Kidney capillary endothelial cell (primary cell): ENCODE measurements at regions not wholly inside any gene's neighbourhood (a gene's known extent, or its start where the extent isn't known, plus 50 kb on each side); places are given as distances from the start of the nearest gene placed in this dataset.
A peak's percentile ranks its signal among the peaks of the same experiment; 100 is the strongest.
"Not testable (repeated sequence)": the region's sequence is repeated elsewhere in the genome, so short reads cannot be mapped to it uniquely, and the experiment has no call there.

Source experiments
- DNase-seq: peaks from one replicate; pipeline ENCODE4 v3.0.0-alpha.2; 2018; ENCODE audit warnings: low spot score

GRCh38 chr3:152153115-152153514 is 115.6 kb upstream of the MBNL1 start:
- not testable (repeated sequence) for DNase-seq

GRCh38 chr3:152155246-152156020 is 113.3 kb upstream of the MBNL1 start:
- DNase-seq: no peak

- DNase-seq: no peak
These were observed 111.8 kb upstream of the MBNL1 start for GRCh38 chr3:152156880-152157279.

GRCh38 chr3:152157337-152157736 is 111.4 kb upstream of the MBNL1 start:
- DNase-seq: no peak

GRCh38 chr3:152159328-152159727 is 109.4 kb upstream of the MBNL1 start:
- DNase-seq: no peak

GRCh38 chr3:152160350-152161011 is 108.2 kb upstream of the MBNL1 start:
- DNase-seq: no peak

- no peak for DNase-seq
These were observed 96.3 kb upstream of the MBNL1 start for GRCh38 chr3:152172460-152172859.

GRCh38 chr3:152173627-152174026 is 95.1 kb upstream of the MBNL1 start:
- DNase-seq: no peak

GRCh38 chr3:152174876-152175527 is 93.7 kb upstream of the MBNL1 start:
- no peak for DNase-seq

GRCh38 chr3:152175528-152175889 is 93.2 kb upstream of the MBNL1 start:
- DNase-seq: no peak

- DNase-seq: no peak
These were observed 92.5 kb upstream of the MBNL1 start for GRCh38 chr3:152176241-152176640.

- DNase-seq: no peak
These were observed 91.7 kb upstream of the MBNL1 start for GRCh38 chr3:152176998-152177397.

GRCh38 chr3:152177757-152178156 is 91.0 kb upstream of the MBNL1 start:
- no peak for DNase-seq

GRCh38 chr3:152183473-152183872 is 85.3 kb upstream of the MBNL1 start:
- peak; percentile 33 for DNase-seq

- DNase-seq: no peak
These were observed 83.6 kb upstream of the MBNL1 start for GRCh38 chr3:152184971-152185686.

GRCh38 chr3:152185891-152186630 is 82.7 kb upstream of the MBNL1 start:
- no peak for DNase-seq

- no peak for DNase-seq
These were observed 78.0 kb upstream of the MBNL1 start for GRCh38 chr3:152190636-152191183.

GRCh38 chr3:152192050-152192449 is 76.7 kb upstream of the MBNL1 start:
- no peak for DNase-seq

- DNase-seq: no peak
These were observed 75.6 kb upstream of the MBNL1 start for GRCh38 chr3:152192936-152193672.

GRCh38 chr3:152193673-152194267 is 75.0 kb upstream of the MBNL1 start:
- no peak for DNase-seq
